ENCODE measurements at regions not wholly inside any gene's neighbourhood (a gene's known extent, or its start where the extent isn't known, plus 50 kb on each side); places are given as distances from the start of the nearest gene placed in this dataset.

DNA sequence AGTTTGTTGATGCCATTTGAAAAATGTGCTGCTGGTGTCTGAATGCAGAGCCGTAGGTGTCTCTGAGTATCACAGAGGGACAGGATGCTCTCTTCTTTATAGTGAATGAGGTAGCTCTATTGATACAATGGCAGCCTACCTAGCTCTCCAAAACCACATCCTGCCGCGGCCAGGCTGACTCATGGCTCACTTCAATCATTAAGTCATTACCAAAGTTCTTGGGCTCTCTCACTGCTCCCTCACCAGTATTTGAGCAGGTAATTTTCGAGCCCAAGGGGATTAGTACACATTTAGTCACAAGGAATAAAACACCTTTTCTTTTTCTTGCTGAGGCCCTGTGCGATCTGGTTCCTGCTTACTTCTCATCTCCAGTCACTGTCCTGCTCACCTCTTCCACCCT is 509.0 kb upstream of the LARGE1 start:
- DNase-seq (ENCODE audit: low read depth in 2 of 2): no peak

DNA sequence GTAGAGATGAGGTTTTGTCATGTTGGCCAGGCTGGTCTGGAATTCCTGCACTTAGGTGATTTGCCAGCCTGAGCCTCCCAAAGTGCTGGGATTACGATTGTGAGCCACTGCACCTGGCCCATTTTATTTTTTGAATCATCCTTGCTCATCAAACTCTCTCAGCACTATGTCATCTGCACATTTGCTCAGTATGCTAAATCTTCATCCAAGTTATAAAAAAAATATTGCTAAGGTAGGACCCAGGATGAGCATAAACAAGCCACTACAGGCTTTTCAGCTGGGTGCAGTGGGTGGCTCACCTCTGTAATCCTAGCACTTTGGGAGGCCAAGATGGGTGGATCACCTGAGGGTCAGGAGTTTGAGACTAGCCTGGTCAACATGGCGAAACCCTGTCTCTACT is 510.1 kb upstream of the LARGE1 start:
- no peak for DNase-seq (ENCODE audit: low read depth in 2 of 2)

DNA sequence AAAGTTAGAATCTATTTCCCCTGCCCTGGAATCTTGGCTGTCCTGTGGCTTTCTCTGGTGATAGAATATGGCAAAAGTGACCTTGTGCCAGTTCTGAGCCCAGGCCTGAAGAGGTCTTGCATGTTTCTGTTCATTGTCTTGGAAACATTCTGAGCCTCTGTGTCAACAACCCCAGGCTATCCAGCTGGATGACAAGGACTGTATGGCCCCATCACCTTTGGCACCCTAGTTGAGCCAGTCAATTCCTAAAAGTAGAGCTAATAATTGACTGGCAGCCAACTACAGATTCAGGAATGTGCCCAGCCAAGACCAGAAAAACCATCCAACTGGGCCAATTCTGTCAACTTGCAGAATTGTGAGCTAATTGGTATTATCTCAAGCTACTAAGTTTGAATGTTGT is 514.1 kb upstream of the LARGE1 start:
- no peak for DNase-seq (ENCODE audit: low read depth in 2 of 2)

DNA sequence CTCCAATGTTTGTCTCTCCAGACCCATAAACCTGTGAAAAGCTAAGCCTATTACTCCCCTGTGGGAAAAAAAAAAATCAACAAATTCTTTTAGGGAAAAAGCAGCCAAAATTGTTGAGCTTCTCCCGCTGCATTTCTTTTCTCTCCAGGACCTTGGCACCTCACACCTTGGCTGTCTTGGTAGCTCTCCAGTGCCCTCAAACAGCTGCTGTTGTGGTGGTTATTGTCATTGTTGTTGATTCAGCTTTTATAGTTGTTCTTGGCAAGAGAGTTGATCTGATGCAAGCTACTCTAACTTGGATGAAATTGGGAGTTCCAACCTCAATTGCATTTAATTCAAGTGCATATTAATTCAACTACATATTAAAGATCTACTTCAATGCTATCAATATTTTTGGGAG is 516.9 kb upstream of the LARGE1 start:
- DNase-seq (ENCODE audit: low read depth in 2 of 2): no peak

GRCh38 chr22:34454598-34454997 is 534.3 kb upstream of the LARGE1 start:
- DNase-seq (ENCODE audit: low read depth in 2 of 2): no peak

DNA sequence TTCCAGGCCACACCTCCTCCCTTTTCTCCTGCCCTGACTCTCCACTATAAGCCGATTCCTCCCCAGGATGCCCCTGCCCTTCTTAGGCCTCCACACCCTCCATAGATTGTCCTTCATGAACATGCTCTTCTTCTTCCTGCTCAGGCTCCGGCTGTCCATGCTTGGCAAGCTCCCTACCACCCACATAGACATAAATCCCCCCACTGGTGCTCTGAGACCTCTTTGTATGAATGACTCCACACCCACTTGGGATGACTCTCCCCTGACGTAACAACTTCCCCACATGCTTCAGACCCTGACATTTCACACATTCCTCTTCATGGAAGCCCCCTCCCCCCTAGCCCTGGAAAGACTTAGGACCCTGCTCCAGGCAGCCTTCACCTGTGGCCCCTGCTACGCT is 542.5 kb upstream of the LARGE1 start:
- DNase-seq (ENCODE audit: low read depth in 2 of 2): no peak

GRCh38 chr22:34475886-34476285 is 555.6 kb upstream of the LARGE1 start:
- DNase-seq (ENCODE audit: low read depth in 2 of 2): no peak

DNA sequence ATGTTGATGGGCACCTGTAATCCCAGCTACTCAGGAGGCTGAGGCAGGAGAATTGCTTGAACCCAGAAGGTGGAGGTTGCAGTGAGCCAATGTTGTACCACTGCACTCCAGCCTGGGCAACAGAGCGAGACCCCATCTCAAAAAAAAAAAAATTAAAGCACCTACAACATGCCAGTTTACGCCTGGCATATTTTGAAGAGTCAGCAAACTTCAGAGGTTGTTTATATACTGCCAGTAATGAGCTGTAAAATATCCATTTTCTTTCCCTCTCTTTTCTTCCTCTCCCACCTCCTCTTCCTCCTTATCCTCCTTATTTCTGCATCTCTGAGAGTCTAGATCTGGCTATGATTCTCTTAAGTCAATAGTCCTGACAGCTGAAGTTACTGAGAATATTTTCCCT is 556.5 kb upstream of the LARGE1 start:
- DNase-seq (ENCODE audit: low read depth in 2 of 2): no peak

GRCh38 chr22:34481090-34481489 is 560.8 kb upstream of the LARGE1 start:
- no peak for DNase-seq (ENCODE audit: low read depth in 2 of 2)

- no peak for DNase-seq (ENCODE audit: low read depth in 2 of 2)
Observed at GRCh38 chr22:34486381-34486780, 566.1 kb upstream of the LARGE1 start.

DNA sequence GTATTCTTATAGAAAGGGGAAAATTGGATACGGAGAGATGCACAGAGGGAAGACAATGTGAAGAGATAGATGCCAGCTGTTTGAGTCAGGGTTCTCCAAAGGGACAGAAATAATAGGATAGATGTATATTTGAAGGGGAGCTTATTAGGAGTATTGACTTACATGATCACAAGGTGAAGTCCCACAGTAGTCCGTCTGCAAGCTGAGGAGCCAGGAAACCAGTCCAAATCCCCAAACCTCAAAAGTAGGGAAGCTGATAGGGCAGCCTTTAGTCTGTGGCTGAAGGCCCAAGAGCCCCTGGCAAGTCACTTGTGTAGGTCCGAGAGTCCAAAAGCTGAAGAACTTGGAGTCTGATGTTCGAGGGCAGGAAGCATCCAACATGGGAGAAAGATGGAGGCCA is 569.6 kb upstream of the LARGE1 start:
- no peak for DNase-seq (ENCODE audit: low read depth in 2 of 2)

DNA sequence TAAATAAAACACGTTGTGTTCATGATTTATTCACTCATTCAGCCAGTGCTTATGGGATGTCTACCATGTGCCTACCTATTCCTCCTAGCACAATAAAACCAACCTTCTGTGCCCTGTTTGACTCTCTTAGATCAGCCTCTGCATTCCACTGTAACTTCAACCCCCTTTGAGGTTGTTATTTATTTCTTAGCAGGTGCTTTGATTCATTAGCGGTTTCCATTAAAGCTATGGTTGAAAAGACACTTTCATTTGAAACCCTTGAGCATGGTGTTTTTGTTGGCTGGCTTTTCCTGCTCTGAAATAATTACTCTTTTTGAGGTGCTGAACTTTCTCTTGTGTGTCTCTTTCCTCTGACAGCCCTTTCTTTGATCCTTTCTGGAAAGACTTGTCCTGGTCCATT is 570.6 kb upstream of the LARGE1 start:
- DNase-seq (ENCODE audit: low read depth in 2 of 2): no peak

DNA sequence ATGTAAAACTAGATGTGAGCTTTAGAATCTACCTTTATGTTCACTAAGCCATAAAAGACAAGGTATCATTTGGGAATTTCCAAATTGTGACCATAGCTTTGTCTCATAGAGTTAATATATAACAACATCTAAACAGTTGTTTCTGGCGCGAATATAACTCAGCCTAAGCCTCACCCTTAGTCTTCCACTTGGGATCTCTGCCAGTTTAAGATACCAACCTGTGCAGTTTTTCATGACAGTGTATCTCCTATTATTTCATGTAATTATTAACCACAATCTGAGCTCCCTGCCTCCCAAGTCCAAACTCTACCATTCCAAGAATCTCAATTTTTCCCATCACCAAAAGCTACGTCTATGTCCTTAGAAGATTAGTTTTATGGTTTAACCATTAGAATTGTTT is 572.5 kb upstream of the ISX start:
- DNase-seq (ENCODE audit: low read depth in 2 of 2): no peak

GRCh38 chr22:34501366-34501965 is 564.5 kb upstream of the ISX start:
- DNase-seq (ENCODE audit: low read depth in 2 of 2): no peak

- DNase-seq (ENCODE audit: low read depth in 2 of 2): no peak
Observed at GRCh38 chr22:34502821-34503220, 563.1 kb upstream of the ISX start.

DNA sequence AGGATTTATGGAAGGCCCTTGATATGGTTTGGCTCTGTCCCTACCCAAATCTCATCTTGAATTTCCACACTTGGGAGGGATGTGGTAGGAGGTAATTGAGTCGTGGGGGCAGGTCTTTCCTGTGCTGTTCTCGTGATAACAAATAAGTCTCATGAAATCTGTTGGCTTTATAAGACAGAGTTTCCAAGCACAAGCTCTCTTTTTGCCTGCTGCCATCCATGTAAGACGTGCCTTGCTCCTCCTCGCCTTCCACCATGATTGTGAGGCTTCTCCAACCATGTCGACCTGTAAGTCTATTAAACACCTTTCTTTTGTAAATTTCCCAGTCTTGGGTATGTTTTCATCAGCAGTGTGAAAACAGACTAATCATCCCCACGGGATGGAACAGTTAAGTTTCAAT is 557.2 kb upstream of the ISX start:
- DNase-seq (ENCODE audit: low read depth in 2 of 2): no peak

DNA sequence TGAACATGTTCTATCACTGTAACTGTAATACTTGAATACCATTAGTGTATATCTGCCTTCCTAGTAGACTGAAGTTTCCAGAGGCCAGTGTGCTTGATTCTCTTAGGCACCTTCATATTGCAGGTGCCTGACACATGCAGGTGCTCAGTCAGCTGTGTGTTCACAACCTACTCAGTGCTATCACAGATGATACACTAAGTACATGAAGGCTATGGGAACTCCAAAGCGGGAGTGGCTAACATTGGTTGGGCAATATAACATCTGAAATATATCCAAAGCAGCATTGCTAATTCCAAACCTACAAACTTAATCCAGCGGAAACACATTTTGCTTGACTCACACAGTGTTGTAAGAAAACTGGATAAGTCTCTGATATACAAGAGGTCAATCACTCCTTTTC is 539.3 kb upstream of the ISX start:
- no peak for DNase-seq (ENCODE audit: low read depth in 2 of 2)

DNA sequence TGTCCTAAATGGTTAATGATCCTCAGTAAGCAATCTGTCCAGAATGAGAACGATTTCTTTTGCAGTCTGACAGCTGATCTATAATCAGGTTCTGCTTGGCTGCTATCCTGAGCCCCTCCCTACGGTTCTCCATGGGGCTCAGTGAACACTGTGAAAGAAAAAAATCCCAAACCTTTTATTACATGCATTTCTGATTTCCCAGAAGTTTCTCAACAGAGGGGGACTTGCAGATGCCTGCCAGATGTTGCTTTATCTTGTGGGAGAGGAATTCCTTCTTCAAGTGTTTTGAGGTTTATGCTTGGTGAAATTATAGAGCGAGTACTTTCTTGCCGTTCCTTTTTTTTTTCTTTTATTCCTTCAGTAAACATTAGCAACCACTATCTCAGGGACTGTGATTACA is 531.9 kb upstream of the ISX start:
- no peak for DNase-seq (ENCODE audit: low read depth in 2 of 2)

GRCh38 chr22:34567367-34567766 is 498.6 kb upstream of the ISX start:
- DNase-seq (ENCODE audit: low read depth in 2 of 2): no peak

GRCh38 chr22:34570408-34570807 is 495.6 kb upstream of the ISX start:
- no peak for DNase-seq (ENCODE audit: low read depth in 2 of 2)

- no peak for DNase-seq (ENCODE audit: low read depth in 2 of 2)
Observed at GRCh38 chr22:34579519-34579918, 486.4 kb upstream of the ISX start.

DNA sequence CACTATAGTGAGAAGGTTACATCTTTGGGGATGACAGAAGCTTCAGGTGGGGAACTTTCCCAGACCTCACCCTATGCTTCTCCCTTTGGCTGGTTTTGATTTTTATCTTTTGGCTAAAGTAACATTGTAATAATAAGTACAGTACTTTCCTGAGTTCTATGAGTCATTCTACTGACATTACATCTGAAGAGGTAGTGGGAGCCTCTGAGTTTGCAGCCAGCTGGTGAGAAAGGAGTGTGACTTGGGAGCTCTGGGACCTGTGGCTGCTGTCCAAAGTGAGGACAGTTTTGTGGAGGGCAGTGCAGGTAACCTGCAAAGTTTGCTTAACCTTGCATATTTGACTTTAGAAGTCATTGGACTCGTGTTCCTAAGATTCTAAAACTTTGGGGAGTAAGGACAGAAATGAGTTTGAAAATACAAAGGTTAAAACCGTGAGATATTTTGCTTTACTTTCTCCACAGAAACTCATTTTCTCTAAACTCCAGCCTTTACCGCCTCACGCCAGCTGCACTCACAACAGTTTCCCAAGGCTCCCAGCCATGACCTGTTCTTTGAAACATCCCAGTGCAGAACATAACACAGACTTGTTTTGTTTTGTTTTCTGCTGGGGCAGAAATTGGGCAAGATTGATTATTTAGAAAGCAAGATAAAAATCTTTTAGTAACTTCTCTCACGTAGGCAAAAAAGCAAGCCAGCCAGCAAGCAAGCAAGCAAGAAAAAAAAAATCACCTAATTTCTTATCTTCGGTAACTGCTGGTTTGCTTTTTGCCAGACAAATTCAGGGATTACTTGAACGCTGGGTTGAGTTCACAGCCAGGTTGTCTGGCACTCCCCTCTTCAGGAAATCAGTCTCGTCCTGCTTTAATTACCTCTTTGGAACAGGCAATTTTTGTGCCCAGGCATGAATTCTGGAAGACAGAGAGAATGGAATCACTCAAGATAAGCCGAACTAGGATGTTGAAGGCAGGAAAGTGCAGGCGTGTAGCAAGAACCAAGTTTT is 478.3 kb upstream of the ISX start:
- no peak for DNase-seq (ENCODE audit: low read depth in 2 of 2)

DNA sequence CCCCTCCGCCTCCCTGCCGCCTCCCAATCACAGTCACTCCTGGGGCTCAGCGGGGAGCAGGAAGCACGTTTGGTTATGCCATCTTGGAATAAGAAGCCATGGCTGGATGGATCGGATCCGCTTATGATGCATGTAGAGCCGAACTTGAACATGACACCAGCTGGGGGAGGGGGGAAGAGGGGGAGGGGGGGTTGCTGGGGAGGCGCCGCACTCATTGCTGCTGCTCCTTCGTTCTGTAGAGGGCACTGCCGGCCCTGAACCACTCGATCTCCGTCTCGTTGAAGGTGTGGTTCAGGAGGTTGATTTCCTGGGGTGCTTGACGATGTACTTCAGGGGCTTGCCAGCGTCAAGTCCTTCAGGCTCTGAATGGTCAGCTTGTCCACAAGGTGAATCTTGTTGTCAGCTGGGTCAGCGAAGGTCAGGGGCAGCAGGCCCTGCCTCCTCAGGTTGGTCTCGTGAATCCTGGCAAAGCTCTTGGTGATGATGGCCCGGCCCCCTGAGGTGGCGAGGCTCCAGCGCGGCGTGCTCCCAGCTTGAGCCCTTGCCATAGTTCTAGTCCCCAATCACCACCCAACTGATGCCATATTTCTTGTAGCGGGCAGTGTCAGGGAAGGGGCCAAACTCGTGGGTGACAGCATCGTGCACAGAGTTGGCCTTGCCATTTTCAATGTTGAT is 476.9 kb upstream of the ISX start:
- no peak for DNase-seq (ENCODE audit: low read depth in 2 of 2)

All from activated CD4-positive, alpha-beta T cell treated with anti-CD3 and anti-CD28 coated beads for 24 hours (primary cell).